Kidney glomerular epithelial cell (primary cell): ENCODE measurements at regions not wholly inside any gene's neighbourhood (a gene's known extent, or its start where the extent isn't known, plus 50 kb on each side); places are given as distances from the start of the nearest gene placed in this dataset.
"Not testable (repeated sequence)": the region's sequence is repeated elsewhere in the genome, so short reads cannot be mapped to it uniquely, and the experiment has no call there.

Source experiments
- DNase-seq: peaks from one replicate; lab custom pipeline; 2025; lab: John Stamatoyannopoulos, UW

DNA sequence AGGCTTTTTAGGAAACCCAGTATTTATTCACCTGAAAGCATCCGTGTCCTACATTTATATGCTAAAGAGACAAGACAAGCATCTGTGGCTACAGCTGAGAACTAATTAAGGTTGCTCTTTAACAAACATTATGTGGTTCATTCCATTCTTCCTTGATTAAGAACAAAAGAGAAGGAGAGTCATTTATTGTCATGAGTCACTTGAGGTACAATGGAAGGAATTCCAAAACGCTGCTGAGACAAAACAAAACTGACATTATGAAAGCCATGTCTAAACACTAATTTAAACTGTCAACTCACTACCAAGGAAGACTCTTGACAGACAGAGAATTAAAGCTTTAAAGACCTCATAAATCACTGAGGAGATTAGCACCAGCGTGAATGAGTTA lies 214.4 kb downstream of the BMP4 start:
- DNase-seq, result no peak

DNA sequence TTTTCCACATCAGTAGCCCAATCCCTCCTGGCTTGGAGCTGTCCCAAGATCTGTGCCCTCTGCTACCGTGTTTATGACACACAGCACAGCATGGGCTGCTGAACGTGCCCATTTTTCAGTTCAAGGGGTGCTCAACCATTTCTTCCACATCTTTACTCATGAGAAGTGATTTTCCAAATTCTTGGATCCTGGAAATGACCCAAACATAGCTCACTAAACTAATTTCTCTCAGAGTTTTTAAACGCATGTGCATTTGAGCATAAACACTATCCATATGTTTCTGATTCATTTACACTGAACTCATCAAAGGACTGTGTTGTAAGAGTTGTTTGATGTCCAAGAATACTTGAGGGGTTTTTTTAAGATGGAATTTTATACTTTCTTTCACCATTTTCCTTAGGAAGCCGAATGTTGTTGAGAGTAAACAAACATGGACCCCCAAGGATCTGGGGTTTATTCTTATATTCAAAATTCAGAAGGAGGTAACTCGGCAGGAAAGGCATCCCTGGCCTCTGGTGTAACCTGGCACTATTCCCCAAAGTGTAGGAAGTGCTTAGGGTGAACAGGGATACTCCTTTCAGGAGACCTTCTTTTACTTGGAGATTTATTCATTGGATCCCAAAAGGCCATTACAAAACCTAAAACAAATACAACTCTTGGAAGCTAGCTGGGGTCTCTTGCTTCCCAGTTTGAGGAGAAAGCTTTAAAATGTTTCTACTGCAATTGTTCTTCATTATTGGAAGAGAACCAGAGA lies 215.0 kb downstream of the BMP4 start:
- no peak for DNase-seq

DNA sequence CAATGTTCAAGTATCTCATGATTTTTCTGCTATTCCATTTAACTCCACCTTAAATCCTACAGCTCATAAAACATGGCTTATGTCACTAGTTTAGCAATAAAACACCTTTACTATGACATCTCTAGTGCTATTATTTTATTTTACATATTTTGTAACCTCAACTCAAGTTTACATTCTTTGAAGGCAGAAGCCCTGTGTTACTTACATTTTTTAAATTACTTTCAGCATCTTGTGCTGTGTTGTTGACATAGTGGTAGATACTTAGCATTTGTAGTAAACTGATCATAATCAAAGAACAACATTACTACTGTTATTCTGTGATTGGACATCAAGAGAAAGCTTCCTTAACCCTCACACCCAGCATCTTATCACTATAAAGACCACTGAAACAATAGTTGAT lies 216.1 kb downstream of the BMP4 start:
- no peak for DNase-seq

DNA sequence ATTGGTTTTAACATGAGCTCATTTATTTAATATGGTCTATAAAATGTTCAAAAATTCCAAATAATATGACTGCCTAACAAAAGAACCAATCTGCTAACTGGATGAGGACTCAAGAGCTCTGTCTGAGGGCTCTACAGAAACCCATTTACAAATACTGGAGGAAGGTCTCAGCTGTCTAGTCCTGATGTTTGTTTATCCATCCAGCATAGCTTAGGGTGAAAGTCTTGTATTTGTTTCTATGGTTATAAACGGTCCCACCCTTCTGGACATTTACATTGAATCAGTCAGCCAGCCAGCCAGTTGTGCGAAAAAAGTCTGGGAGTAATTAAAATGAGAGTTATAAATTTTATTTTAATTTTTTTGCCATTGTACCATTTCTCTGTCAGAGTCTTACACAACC lies 220.7 kb downstream of the BMP4 start:
- DNase-seq, result no peak

DNA sequence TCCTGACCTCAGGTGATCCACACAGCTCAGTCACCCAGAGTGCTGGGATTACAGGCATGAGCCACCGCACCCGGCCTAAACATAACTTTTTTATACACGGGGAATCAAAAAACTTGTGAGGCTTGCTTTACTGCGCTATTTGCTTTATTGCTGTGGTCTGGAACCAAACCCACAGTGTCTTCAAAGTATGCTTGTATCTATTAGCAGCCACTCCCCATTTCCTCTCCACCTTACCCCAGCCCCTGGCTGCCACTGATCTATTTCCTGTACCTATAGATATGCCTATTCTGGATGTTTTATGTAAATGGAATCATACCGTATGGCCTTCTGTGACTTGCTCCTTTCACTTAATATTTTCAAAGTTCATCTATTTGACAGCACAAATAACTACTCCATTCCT lies 233.4 kb downstream of the BMP4 start:
- no peak for DNase-seq

DNA sequence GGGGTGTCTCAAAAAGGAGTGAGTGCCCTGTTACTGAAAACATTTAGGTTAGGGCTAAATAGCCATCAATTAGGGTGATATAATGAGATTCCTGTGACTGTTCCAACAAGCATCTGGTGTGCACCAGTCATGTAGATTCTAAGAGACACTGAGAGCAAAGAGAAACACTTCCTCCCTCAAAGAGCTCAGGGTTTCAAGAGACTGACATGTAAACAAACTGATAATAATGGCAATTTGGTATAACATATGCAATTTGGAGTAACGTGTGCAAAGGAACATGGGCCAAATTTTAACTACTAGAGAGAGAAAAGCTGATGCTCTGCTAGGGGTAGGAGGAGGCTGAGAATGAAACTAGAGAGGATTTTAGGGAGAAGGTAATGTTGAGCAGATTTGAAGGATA lies 237.1 kb downstream of the BMP4 start:
- no peak for DNase-seq

DNA sequence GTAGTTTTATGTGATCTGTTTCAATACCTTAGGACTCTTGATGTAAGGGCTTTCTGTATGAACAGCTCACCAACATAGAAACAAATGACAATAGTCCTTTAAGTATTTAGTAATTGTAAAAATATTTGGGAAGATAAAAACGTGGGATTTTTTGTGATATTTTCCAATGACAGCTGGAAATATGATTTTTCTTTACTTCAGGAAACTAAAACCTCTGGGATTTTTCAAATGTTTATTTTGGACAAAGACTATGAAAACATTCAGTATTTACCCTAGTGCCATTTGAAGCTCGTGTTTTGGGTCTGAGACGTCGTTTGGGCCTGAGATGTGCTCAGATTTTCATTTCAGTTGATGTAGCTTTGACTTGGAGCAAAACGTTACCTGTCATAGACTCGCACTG lies 240.0 kb downstream of the BMP4 start:
- DNase-seq, result no peak

DNA sequence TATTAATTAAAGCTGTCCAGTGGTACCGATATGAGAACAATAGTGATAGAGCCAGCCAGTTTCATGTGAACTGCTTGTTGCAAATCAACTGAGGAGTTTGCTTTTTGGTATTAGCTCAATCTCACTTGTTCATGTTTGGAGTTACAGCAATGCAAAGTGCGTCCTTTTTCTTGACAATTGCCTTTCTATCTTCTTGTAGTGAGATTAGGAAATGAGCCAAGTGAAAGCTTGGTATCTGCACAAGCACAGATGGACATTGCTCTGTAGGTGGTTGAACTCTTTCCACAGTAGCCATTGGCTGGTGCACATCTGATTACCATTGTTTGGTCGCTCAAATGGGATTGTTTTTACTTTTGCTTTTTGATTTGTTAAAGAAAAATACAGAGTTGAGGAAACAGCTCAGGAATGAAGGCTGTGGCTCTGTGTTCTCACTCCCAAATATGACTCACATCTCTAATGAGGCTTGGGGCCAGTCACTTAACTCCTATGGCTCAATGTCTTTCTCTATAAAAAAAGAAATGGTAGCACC lies 241.4 kb downstream of the BMP4 start:
- DNase-seq, result peak; percentile 76

DNA sequence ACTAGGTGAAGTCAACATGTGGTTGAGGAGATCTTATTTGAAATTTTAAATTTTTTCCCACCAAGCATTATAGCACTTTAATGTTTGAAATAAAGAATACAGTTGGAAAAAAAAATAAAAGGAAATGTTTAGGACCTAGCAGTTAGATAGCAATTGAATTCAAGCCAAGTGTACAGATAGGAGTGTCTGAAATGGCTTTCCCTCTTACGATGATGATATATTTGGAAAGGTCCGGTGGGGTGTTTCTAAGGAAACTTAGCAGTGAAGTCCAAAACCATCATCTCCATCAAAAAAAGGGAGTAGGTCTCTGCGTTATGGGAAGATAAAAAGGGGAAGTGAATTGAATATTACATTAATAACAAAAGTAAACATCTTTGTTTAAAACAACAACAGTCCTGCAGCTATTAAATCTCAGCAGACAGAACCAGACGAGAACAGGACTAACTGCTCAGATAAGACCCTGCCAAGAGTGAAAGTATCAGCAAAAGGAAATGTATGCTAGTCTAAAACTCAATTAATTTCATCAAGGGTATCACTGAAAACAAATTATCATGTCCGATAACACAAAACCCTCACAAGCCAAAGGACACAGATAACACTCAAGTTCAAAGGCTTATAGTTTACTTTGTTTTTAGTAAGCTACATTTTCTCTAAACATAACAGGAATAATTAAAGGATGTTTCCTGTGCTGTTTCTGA lies 242.0 kb downstream of the BMP4 start:
- no peak for DNase-seq

DNA sequence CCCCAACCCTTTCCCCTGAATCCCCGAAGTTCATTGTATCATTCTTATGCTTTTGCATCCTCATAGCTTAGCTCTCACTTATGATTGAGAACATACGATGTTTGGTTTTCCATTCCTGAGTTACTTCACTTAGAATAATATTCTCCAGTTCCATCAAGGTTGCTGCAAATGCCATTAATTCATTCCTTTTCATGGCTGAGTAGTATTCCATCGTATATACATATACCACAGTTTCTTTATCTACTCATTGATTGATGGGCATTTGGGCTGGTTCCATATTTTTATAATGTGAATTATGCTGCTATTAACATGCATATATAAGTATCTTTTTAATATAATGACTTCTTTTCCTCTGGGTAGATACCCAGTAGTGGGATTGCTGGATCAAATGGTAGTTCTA lies 243.7 kb downstream of the BMP4 start:
- not testable (repeated sequence) for DNase-seq

DNA sequence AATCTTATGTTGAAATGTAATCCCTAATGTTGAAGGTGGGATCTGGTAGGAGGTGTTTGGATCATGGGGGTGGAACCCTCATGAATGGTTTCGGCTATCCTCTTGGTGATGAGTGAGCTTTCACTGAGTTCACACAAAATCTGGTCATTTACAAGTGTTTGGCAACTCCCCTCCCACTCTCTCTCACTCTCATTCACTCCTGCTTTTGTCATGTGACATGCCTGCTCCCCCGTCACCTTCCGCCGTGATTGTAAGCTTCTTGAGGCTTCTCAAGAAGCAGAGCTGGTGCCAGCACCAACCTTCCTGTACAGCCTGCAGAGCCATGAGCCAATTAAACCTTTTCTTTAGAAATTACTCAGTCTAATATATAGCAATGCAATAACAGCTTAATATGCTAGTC lies 245.4 kb downstream of the BMP4 start:
- DNase-seq, result no peak

DNA sequence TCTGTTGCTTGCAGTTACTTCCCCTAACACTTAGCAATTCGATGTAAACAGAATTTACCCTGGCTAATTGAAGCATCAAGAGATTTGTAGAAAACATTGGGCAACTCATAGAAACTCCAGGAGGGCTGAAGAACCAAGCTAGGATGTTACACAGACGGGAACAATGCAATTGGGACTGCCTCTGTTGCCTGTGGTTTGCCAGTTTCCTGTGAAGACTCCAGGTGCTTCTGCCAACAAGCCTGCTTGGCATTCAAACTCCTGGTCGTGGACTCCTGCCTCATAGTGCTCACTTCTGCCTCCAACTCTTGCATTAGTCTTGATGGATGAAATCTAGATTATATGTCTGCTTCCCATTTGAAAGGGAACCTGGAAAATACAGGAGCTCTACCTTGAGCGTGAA lies 246.0 kb downstream of the BMP4 start:
- no peak for DNase-seq

DNA sequence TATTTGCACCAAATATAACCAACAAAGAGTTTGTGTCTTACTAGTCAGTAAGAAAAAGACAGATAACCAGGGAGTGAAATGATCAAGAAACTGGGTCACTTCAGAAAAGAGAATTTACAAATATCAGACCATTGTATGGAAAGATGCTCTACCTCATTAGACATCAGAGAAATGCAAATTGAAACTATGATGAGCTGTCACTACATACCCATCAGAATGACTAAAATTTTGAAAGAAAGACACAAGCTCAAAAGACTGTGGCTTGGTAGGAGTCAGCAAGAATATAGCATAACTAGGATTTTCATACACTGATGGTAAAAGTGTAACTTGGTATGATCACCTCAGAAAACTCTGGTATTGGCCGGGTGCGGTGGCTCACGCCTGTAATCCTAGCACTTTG lies 247.2 kb downstream of the BMP4 start:
- DNase-seq, result no peak

DNA sequence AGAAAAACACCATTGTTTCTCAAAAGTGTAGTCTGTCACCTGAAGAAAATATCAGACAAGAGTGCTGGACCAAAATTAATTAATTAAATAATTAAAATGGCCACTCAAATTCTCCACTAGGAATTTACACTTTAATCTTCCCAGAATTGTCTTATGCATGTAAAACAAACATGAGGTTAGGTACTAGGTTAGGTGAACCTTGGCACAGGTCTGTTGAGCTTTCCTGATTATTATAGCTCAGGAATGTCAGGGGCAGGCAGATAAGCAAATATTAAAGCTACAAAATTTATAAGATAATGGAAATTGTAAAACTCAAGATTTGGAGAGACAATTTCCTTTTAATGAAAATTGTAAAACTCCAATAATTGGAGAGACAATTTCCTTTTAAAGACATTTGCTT lies 253.2 kb downstream of the BMP4 start:
- DNase-seq, result no peak

DNA sequence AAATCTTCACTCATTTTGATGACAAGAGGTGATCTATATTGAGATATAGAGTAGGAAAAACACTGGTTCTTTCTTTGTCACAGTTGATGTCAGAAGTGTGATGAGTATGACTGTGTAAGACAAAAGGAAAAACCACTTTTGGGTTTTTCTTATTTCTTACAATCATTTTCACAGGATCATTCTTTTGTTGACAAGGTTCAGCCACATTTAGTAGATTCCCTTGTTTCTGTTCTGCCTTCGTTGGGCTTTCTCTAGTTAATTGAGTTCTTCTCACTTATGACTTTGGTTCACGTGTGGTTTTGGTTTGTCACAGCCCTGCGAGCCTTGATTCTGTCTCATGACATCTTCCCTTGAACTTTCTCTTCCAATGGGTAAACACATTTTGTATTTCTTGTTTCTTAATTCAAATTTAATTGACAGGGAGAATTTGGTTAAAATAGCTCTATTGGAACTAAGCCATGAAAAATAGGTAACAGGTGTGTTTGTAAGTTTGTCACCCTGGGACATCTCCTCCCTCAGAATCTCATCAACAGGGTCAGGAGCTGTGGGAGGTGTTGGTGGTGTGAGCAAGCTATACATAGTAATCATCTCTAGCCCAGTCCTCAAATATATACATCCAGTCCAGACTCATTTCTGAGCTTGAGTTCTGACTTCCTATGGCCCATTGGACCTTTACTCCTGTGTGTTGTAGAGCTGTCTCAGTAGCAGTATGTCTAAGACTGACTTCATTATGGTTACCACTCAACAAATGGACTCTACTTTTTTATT lies 255.3 kb downstream of the BMP4 start:
- no peak for DNase-seq

DNA sequence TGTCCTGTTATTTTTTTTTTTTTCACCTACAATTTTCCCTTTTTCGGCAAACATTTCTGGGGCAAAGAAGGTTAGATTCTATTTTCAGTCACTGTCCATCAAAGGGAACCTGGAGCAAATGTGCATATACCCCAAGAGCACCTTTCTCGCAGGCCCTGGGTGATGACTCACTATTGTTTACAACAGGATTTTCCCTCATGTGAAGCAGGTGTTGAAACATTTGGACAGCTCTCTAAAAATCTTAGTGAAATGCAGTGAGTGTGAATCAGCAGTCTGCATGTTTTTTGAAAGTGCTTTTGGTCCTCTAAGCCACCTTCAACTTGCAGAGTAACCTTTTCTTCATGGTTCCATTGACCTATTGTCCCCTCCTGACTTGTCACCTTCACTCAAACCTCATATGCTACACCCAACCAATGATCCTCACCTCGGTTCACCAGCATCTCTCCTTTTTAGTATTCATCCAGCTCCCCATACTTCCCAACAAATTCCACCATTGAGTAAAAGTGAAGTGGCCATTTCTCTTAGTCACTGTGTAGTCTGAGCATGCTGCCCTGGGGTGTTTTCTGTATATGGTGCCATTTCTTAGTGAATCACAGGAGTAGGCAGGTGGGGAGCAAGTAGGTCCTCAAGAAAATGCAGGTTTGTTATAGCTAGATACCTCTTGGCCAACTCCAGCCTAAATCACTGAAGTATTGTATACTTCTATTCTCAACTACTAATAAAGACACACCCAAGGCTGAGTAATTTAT lies 260.2 kb downstream of the BMP4 start:
- peak; percentile 8 for DNase-seq

DNA sequence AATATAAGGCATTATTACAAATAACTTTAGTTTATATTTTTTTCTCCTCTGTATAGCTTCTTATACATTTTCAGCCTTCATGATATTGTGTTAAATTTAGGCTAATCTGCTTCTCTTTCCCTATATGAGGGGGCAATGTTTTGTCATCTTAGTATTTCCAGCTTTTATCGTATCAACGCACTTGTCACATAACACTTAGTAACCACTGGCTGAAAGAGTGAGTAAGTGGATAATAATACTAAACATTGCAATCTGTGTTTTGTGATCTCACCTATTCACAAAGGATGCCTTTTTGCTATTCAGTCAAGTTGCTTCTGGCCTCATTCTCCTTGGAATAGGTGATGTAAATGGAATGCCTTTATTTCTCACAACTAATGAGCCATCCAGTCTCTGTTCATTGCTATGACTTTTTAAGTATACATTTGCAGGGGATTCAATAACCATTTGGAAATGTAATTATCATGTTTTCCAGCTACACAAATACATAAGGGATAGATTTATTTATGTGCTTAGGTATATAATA lies 260.9 kb downstream of the BMP4 start:
- no peak for DNase-seq

DNA sequence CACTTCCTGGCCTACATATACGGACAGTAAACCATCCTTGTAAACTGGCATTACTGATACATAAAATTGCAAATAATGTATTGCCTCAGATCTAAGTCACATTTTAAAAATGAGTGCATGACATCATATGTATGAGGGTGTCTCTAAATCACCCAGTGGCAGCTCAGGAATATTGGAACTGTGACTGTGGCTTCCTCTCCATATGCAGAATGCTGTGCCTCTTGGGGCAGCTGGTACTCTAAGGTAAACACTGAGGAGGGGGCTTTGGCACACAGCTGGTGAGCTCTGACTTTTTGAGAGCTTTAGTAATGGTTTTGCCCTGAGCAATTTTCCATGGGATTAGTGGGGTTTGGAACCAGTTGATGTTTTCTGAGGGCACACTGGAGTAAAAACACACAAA lies 263.7 kb downstream of the BMP4 start:
- no peak for DNase-seq

DNA sequence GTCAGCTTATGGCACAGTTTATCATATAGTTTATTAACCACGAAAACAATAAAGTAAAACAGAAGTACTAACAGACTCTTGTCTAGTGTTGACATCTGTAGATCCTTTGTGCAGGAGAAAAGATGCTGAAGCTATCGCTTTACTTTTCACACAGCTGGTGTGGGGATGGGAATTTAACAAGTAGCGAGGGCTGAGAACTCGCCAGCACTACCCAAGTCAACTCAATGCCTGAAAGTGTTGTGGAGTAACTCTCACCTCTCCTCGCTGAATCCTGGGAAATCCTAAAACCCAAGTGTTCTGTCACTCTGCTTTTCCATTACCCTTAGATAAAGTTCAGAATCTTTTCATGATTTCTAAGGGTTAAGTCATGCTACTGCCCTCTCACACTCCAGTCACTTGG lies 264.2 kb downstream of the BMP4 start:
- DNase-seq, result no peak

DNA sequence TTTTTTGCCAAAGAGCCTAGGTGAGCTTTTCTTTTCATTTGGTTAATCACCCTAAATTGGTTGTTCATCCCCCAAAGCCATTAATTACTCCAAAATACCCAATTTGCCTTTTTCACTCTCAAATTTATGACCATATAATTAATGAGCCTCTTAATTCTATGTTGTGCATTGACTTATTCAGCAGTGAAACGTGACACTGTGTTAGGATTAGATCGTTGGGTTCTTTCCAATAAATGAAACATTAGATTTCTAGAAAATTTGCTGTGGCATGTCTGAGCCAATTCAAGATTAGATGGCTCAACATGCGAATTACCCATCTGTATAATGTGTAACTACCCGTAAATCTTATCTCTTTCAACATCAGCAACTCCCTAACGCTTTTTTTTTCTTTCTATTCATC lies 273.4 kb downstream of the BMP4 start:
- peak; percentile 7 for DNase-seq

DNA sequence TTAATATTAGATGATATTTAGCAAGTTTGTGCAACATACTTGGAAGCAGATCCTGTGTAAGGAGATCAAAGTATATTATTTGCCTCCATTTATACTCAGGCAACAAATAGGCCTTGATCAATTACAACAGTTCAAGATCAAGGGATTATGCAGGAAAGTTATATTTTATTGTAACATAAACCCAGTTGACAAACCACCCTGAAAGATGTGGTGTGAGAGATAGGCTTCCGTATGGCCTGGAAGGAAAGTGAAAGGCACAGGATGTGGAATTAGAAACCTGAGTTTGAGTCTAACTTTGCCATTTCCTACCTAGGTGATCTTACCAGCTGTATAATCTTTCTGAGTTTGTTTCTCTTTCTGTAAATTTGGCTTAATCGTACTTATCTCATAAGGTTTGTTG lies 284.1 kb downstream of the BMP4 start:
- DNase-seq, result no peak

DNA sequence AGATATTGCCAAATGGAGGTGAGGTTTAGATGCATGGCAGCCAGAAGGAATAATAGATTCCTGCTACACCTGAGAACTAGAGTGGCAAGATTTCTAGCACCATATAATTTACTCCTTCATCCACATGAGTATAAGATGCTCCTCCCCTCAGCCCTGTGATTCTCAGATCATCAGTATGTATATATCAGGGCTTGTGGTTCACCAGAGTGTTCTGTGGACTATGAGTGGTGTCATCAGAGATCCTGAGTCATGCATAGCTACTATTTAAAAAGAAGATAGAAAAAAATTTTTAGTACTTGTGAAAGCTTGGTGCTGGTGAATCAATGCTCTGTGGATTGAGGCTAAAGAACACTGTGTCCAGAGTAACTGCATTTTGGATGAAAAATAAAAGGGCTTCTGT lies 285.9 kb downstream of the BMP4 start:
- DNase-seq, result peak; percentile 39
